ENCODE measurements at regions not wholly inside any gene's neighbourhood (a gene's known extent, or its start where the extent isn't known, plus 50 kb on each side); places are given as distances from the start of the nearest gene placed in this dataset.

DNA sequence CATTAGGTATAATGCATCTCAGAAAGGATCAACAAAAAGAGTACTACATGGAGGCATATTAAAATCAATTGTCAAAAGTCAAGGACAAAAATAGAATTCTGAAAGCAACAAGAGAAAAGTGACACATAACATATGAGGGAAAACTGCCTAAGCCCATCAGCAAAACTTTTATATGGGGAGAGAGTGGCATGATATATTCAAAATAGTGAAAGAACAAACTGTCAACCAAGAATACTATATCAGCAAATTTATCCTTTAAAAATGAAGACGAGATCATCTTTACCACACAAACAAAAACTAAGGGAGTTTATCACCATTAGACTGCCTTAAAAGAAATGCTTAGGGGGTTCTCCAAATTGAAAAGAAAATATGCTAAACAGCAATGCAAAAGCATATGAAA is 86.4 kb upstream of the CHRDL1 start:
- Histone ChIP-seq H3K79me2 (ENCODE audit: insufficient read depth, low read length) (no peaks in the 10 kb centered on the region), H3K27me3 (ENCODE audit: low read length) (no peaks in the 10 kb centered on the region), H3K36me3 (ENCODE audit: low read length) (no peaks in the 10 kb centered on the region), H4K20me1 (ENCODE audit: low read depth, low read length) (no peaks in the 10 kb centered on the region), H3K4me3 (ENCODE audit: insufficient read depth, low read length, poor library complexity, severe bottlenecking) (no peak overlapping the region), H3K27ac (ENCODE audit: low read depth, low read length) (no peak overlapping the region), H3F3A (ENCODE audit: insufficient read depth) (no peaks in the 10 kb centered on the region), H3K4me2 (ENCODE audit: low read depth, low read length, poor library complexity, severe bottlenecking) (no peak overlapping the region), H3K9me3 (ENCODE audit: insufficient read depth, low read length) (no peaks in the 10 kb centered on the region), H2AFZ (ENCODE audit: low read depth, low read length, severe bottlenecking) (no peak overlapping the region), H3K9me2 (replicated peaks; ENCODE audit: insufficient read depth, low read length) (no peaks in the 10 kb centered on the region), H3K9ac (ENCODE audit: low read length) (no peak overlapping the region)
- TF ChIP-seq, protein P1, sequence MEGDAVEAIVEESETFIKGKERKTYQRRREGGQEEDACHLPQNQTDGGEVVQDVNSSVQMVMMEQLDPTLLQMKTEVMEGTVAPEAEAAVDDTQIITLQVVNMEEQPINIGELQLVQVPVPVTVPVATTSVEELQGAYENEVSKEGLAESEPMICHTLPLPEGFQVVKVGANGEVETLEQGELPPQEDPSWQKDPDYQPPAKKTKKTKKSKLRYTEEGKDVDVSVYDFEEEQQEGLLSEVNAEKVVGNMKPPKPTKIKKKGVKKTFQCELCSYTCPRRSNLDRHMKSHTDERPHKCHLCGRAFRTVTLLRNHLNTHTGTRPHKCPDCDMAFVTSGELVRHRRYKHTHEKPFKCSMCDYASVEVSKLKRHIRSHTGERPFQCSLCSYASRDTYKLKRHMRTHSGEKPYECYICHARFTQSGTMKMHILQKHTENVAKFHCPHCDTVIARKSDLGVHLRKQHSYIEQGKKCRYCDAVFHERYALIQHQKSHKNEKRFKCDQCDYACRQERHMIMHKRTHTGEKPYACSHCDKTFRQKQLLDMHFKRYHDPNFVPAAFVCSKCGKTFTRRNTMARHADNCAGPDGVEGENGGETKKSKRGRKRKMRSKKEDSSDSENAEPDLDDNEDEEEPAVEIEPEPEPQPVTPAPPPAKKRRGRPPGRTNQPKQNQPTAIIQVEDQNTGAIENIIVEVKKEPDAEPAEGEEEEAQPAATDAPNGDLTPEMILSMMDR (IDR thresholded peaks at IDR 0.05; ENCODE audit: insufficient read depth, low read length, poor library complexity, severe bottlenecking): no peak
- no peak for TF ChIP-seq EZH2phosphoT487 (conservative IDR thresholded peaks at IDR 0.05; ENCODE audit: low read length)

DNA sequence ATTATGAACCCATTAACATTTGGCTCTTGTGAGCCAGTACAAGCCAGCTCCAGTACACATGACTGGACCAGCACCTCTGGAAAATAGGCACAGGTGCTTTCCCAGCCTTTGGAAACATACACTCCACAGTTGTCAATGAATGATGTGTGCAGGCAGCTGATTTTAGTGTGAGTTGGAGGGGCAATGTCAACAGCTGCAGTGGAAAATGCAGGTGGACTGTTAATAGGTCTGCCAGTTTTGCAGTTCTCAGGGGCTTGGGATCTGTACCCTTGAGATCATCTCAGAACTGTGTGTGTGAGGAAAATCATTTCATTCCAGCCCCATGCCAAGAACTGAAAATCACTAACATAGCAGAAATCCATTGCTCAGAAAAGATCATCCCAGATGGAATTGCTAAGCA is 81.7 kb upstream of the CHRDL1 start:
- Histone ChIP-seq H3K9ac (ENCODE audit: low read length) (no peak overlapping the region), H3K9me3 (ENCODE audit: insufficient read depth, low read length) (no peaks in the 10 kb centered on the region), H3F3A (ENCODE audit: insufficient read depth) (no peaks in the 10 kb centered on the region), H4K20me1 (ENCODE audit: low read depth, low read length) (no peaks in the 10 kb centered on the region), H2AFZ (ENCODE audit: low read depth, low read length, severe bottlenecking) (no peak overlapping the region), H3K36me3 (ENCODE audit: low read length) (no peaks in the 10 kb centered on the region), H3K9me2 (replicated peaks; ENCODE audit: insufficient read depth, low read length) (no peaks in the 10 kb centered on the region), H3K4me3 (ENCODE audit: insufficient read depth, low read length, poor library complexity, severe bottlenecking) (no peak overlapping the region), H3K79me2 (ENCODE audit: insufficient read depth, low read length) (no peaks in the 10 kb centered on the region), H3K27me3 (ENCODE audit: low read length) (no peaks in the 10 kb centered on the region), H3K27ac (ENCODE audit: low read depth, low read length) (no peak overlapping the region), H3K4me2 (ENCODE audit: low read depth, low read length, poor library complexity, severe bottlenecking) (no peak overlapping the region)
- no peak for TF ChIP-seq EZH2phosphoT487 (conservative IDR thresholded peaks at IDR 0.05; ENCODE audit: low read length)
- TF ChIP-seq, protein P1 (IDR thresholded peaks at IDR 0.05; ENCODE audit: insufficient read depth, low read length, poor library complexity, severe bottlenecking): no peak

DNA sequence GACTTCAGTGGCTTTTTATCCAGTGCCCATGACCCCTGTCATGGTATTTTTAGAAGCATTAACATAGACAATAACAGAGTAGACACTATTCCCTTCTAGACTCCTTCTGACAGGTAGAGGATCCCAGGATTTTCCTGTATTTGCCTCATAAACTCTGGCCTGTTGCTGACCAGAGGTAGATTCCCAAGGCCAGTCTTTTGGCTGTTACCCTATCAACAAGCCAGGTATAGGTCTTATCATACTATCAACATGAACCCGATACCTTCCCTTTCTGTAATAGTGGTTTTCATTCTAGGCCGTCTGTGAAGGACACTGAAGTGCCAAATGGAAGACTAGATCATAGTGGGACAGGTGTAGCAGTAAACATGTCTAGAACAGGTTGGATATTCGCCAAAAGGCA is 76.2 kb upstream of the CHRDL1 start:
- Histone ChIP-seq H2AFZ (ENCODE audit: low read depth, low read length, severe bottlenecking) (no peak overlapping the region), H3K36me3 (ENCODE audit: low read length) (no peaks in the 10 kb centered on the region), H3K4me2 (ENCODE audit: low read depth, low read length, poor library complexity, severe bottlenecking) (no peak overlapping the region), H3K9me2 (replicated peaks; ENCODE audit: insufficient read depth, low read length) (no peaks in the 10 kb centered on the region), H3K4me3 (ENCODE audit: insufficient read depth, low read length, poor library complexity, severe bottlenecking) (no peak overlapping the region), H3F3A (ENCODE audit: insufficient read depth) (no peaks in the 10 kb centered on the region), H4K20me1 (ENCODE audit: low read depth, low read length) (no peaks in the 10 kb centered on the region), H3K27ac (ENCODE audit: low read depth, low read length) (no peak overlapping the region), H3K9me3 (ENCODE audit: insufficient read depth, low read length) (no peaks in the 10 kb centered on the region), H3K27me3 (ENCODE audit: low read length) (no peaks in the 10 kb centered on the region), H3K79me2 (ENCODE audit: insufficient read depth, low read length) (no peaks in the 10 kb centered on the region), H3K9ac (ENCODE audit: low read length) (no peak overlapping the region)
- no peak for TF ChIP-seq EZH2phosphoT487 (conservative IDR thresholded peaks at IDR 0.05; ENCODE audit: low read length)
- TF ChIP-seq, protein P1 (IDR thresholded peaks at IDR 0.05; ENCODE audit: insufficient read depth, low read length, poor library complexity, severe bottlenecking): no peak

DNA sequence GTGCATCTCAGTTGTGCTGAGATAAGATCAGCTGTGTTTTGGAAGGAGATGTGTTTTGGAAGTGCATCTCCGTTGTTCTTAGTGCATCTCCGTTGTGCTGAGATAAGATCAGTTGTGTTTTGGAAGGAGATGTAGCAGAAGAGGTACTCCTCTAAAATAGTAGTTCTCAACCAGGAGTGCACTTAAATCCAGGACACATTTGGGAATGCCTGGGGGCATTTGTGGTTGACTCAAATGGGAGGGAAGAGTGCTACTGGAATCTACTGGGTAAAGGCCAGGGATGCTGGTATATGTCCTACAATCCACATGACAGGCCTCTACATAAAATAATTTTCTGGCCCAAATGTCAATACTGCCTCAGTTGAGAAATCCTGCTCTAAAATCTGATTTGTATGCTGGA is 70.8 kb upstream of the CHRDL1 start:
- TF ChIP-seq, protein P1 (IDR thresholded peaks at IDR 0.05; ENCODE audit: insufficient read depth, low read length, poor library complexity, severe bottlenecking): no peak
- no peak for TF ChIP-seq EZH2phosphoT487 (conservative IDR thresholded peaks at IDR 0.05; ENCODE audit: low read length)
- no peaks in the 10 kb centered on the region for H4K20me1 ChIP-seq (ENCODE audit: low read depth, low read length)
- H3K27ac ChIP-seq (ENCODE audit: low read depth, low read length): no peak overlapping the region
- no peak overlapping the region for H3K9ac ChIP-seq (ENCODE audit: low read length)
- no peaks in the 10 kb centered on the region for H3K79me2 ChIP-seq (ENCODE audit: insufficient read depth, low read length)
- H3K4me2 ChIP-seq (ENCODE audit: low read depth, low read length, poor library complexity, severe bottlenecking): no peak overlapping the region
- no peak overlapping the region for H3K4me3 ChIP-seq (ENCODE audit: insufficient read depth, low read length, poor library complexity, severe bottlenecking)
- H3K36me3 ChIP-seq (ENCODE audit: low read length): no peaks in the 10 kb centered on the region
- no peaks in the 10 kb centered on the region for H3K27me3 ChIP-seq (ENCODE audit: low read length)
- H3F3A ChIP-seq (ENCODE audit: insufficient read depth): no peaks in the 10 kb centered on the region
- no peak overlapping the region for H2AFZ ChIP-seq (ENCODE audit: low read depth, low read length, severe bottlenecking)
- H3K9me2 ChIP-seq (replicated peaks; ENCODE audit: insufficient read depth, low read length): no peaks in the 10 kb centered on the region
- no peaks in the 10 kb centered on the region for H3K9me3 ChIP-seq (ENCODE audit: insufficient read depth, low read length)
